BLaER1 (cell line): ENCODE measurements at regions not wholly inside any gene's neighbourhood (a gene's known extent, or its start where the extent isn't known, plus 50 kb on each side); places are given as distances from the start of the nearest gene placed in this dataset.

Source experiments
- H3K27ac ChIP-seq: shearing (Covaris generic); formaldehyde crosslinking; 2 replicates; pipeline ENCODE4 v1.8.1; 2022
- H3K27me3 ChIP-seq: shearing (Covaris generic); formaldehyde crosslinking; 2 replicates; pipeline ENCODE4 v1.8.1; 2022
- H3K36me3 ChIP-seq: shearing (Covaris generic); formaldehyde crosslinking; 2 replicates; pipeline ENCODE4 v1.8.1; 2022
- H3K4me1 ChIP-seq: shearing (Covaris generic); formaldehyde crosslinking; 2 replicates; pipeline ENCODE4 v1.8.1; 2022
- H3K4me2 ChIP-seq: shearing (Covaris generic); formaldehyde crosslinking; 2 replicates; pipeline ENCODE4 v1.8.1; 2022
- H3K4me3 ChIP-seq: shearing (Covaris generic); formaldehyde crosslinking; 2 replicates; pipeline ENCODE4 v1.8.1; 2022
- H3K9ac ChIP-seq: shearing (Covaris generic); formaldehyde crosslinking; 2 replicates; pipeline ENCODE4 v1.8.1; 2022
- H3K9me3 ChIP-seq: shearing (Covaris generic); formaldehyde crosslinking; 2 replicates; pipeline ENCODE4 v1.8.1; 2022
- H4K20me1 ChIP-seq: shearing (Covaris generic); formaldehyde crosslinking; 2 replicates; pipeline ENCODE4 v1.8.1; 2022
- Cebpa-rat ChIP-seq: shearing (Covaris generic); IDR thresholded peaks from 2 replicates; pipeline ENCODE4 v1.8.1; 2022

GRCh38 chr4:34196375-34196774 lies 2047.9 kb downstream of the ARAP2 start:
- no peak overlapping the region for H3K4me3 ChIP-seq
- no peaks in the 10 kb centered on the region for H3K9me3 ChIP-seq
- no peaks in the 10 kb centered on the region for H3K4me1 ChIP-seq
- no peak for TF ChIP-seq Cebpa-rat
- H3K27ac ChIP-seq = no peak overlapping the region
- H3K27me3 ChIP-seq = no peaks in the 10 kb centered on the region
- no peaks in the 10 kb centered on the region for H3K36me3 ChIP-seq
- H3K4me2 ChIP-seq = no peak overlapping the region
- H3K9ac ChIP-seq = no peak overlapping the region
- H4K20me1 ChIP-seq = no peaks in the 10 kb centered on the region

GRCh38 chr4:34198966-34199365 lies 2045.3 kb downstream of the ARAP2 start:
- Histone ChIP-seq H3K27ac (no peak overlapping the region), H3K27me3 (no peaks in the 10 kb centered on the region), H3K9ac (no peak overlapping the region), H3K4me3 (no peak overlapping the region), H3K4me1 (no peaks in the 10 kb centered on the region), H3K36me3 (no peaks in the 10 kb centered on the region), H3K9me3 (no peaks in the 10 kb centered on the region), H3K4me2 (no peak overlapping the region), H4K20me1 (no peaks in the 10 kb centered on the region)
- no peak for TF ChIP-seq Cebpa-rat

- Histone ChIP-seq H4K20me1 (no peaks in the 10 kb centered on the region), H3K4me1 (no peaks in the 10 kb centered on the region), H3K27me3 (no peaks in the 10 kb centered on the region), H3K4me2 (no peak overlapping the region), H3K4me3 (no peak overlapping the region), H3K9ac (no peak overlapping the region), H3K27ac (no peak overlapping the region), H3K9me3 (peaks cover 2% of the 10 kb centered on the region), H3K36me3 (no peaks in the 10 kb centered on the region)
- no peak for TF ChIP-seq Cebpa-rat
Observed at GRCh38 chr4:34200535-34200934, 2043.8 kb downstream of the ARAP2 start.

GRCh38 chr4:34202154-34202553 lies 2042.2 kb downstream of the ARAP2 start:
- no peak overlapping the region for H3K27ac ChIP-seq
- no peak overlapping the region for H3K4me3 ChIP-seq
- no peak overlapping the region for H3K9ac ChIP-seq
- H3K4me2 ChIP-seq = no peak overlapping the region
- H3K36me3 ChIP-seq = no peaks in the 10 kb centered on the region
- H3K4me1 ChIP-seq = no peaks in the 10 kb centered on the region
- no peaks in the 10 kb centered on the region for H4K20me1 ChIP-seq
- no peaks in the 10 kb centered on the region for H3K27me3 ChIP-seq
- peaks cover 12% of the 10 kb centered on the region for H3K9me3 ChIP-seq
- no peak for TF ChIP-seq Cebpa-rat

GRCh38 chr4:34220601-34221000 lies 2023.7 kb downstream of the ARAP2 start:
- no peaks in the 10 kb centered on the region for H3K27me3 ChIP-seq
- no peaks in the 10 kb centered on the region for H3K36me3 ChIP-seq
- H3K4me2 ChIP-seq = no peak overlapping the region
- no peak for TF ChIP-seq Cebpa-rat
- H3K9me3 ChIP-seq = no peaks in the 10 kb centered on the region
- peaks cover 9% of the 10 kb centered on the region; the same call in 1 of the 2 replicates for H3K4me1 ChIP-seq
- H3K4me3 ChIP-seq = no peak overlapping the region
- H3K9ac ChIP-seq = no peak overlapping the region
- no peak overlapping the region for H3K27ac ChIP-seq
- H4K20me1 ChIP-seq = no peaks in the 10 kb centered on the region

GRCh38 chr4:34221986-34222385 lies 2022.3 kb downstream of the ARAP2 start:
- Histone ChIP-seq H3K27ac (no peak overlapping the region), H3K9ac (no peak overlapping the region), H3K27me3 (no peaks in the 10 kb centered on the region), H4K20me1 (no peaks in the 10 kb centered on the region), H3K4me3 (no peak overlapping the region), H3K4me1 (peaks cover 9% of the 10 kb centered on the region; the same call in 1 of the 2 replicates), H3K36me3 (no peaks in the 10 kb centered on the region), H3K4me2 (no peak overlapping the region), H3K9me3 (no peaks in the 10 kb centered on the region)
- TF ChIP-seq Cebpa-rat = no peak

- no peak overlapping the region for H3K4me3 ChIP-seq
- no peak overlapping the region for H3K9ac ChIP-seq
- no peaks in the 10 kb centered on the region for H3K4me1 ChIP-seq
- H3K9me3 ChIP-seq = peaks cover 4% of the 10 kb centered on the region; the same call in 1 of the 2 replicates
- no peak for TF ChIP-seq Cebpa-rat
- no peak overlapping the region for H3K4me2 ChIP-seq
- H3K27me3 ChIP-seq = no peaks in the 10 kb centered on the region
- H3K27ac ChIP-seq = no peak overlapping the region
- H4K20me1 ChIP-seq = no peaks in the 10 kb centered on the region
- H3K36me3 ChIP-seq = no peaks in the 10 kb centered on the region
Observed at GRCh38 chr4:34236118-34236517, 2008.2 kb downstream of the ARAP2 start.

- TF ChIP-seq Cebpa-rat = no peak
- no peaks in the 10 kb centered on the region for H3K4me1 ChIP-seq
- H3K9ac ChIP-seq = no peak overlapping the region
- H3K9me3 ChIP-seq = no peaks in the 10 kb centered on the region
- no peak overlapping the region for H3K4me2 ChIP-seq
- no peaks in the 10 kb centered on the region for H3K36me3 ChIP-seq
- H4K20me1 ChIP-seq = no peaks in the 10 kb centered on the region
- H3K27ac ChIP-seq = no peak overlapping the region
- H3K4me3 ChIP-seq = no peak overlapping the region
- no peaks in the 10 kb centered on the region for H3K27me3 ChIP-seq
Observed at GRCh38 chr4:34245276-34245675, 1999.0 kb downstream of the ARAP2 start.

GRCh38 chr4:34250562-34250961 lies 1993.8 kb downstream of the ARAP2 start:
- Histone ChIP-seq H3K4me1 (no peaks in the 10 kb centered on the region), H3K36me3 (no peaks in the 10 kb centered on the region), H3K4me3 (no peak overlapping the region), H3K4me2 (no peak overlapping the region), H3K27ac (no peak overlapping the region), H3K9me3 (no peaks in the 10 kb centered on the region), H3K27me3 (no peaks in the 10 kb centered on the region), H4K20me1 (no peaks in the 10 kb centered on the region), H3K9ac (no peak overlapping the region)
- no peak for TF ChIP-seq Cebpa-rat

GRCh38 chr4:34253239-34253638 lies 1991.1 kb downstream of the ARAP2 start:
- Histone ChIP-seq H3K27ac (no peak overlapping the region), H3K27me3 (no peaks in the 10 kb centered on the region), H3K9me3 (no peaks in the 10 kb centered on the region), H3K4me2 (no peak overlapping the region), H3K4me1 (no peaks in the 10 kb centered on the region), H3K4me3 (no peak overlapping the region), H3K9ac (no peak overlapping the region), H4K20me1 (no peaks in the 10 kb centered on the region), H3K36me3 (no peaks in the 10 kb centered on the region)
- TF ChIP-seq Cebpa-rat = no peak

- no peaks in the 10 kb centered on the region for H3K4me1 ChIP-seq
- H3K9me3 ChIP-seq = no peaks in the 10 kb centered on the region
- no peak overlapping the region for H3K9ac ChIP-seq
- no peak overlapping the region for H3K27ac ChIP-seq
- no peak for TF ChIP-seq Cebpa-rat
- H3K4me3 ChIP-seq = no peak overlapping the region
- no peaks in the 10 kb centered on the region for H3K27me3 ChIP-seq
- no peaks in the 10 kb centered on the region for H3K36me3 ChIP-seq
- no peak overlapping the region for H3K4me2 ChIP-seq
- no peaks in the 10 kb centered on the region for H4K20me1 ChIP-seq
Observed at GRCh38 chr4:34258176-34258575, 1986.1 kb downstream of the ARAP2 start.
